CD4-positive, alpha-beta T cell treated with Interleukin-1 beta for 1 hour (primary cell): ENCODE measurements at regions not wholly inside any gene's neighbourhood (a gene's known extent, or its start where the extent isn't known, plus 50 kb on each side); places are given as distances from the start of the nearest gene placed in this dataset.
"Not testable (repeated sequence)": the region's sequence is repeated elsewhere in the genome, so short reads cannot be mapped to it uniquely, and the experiment has no call there.

Experiments used
- DNase-seq, 2 donors: peaks; one replicate each; pipeline ENCODE4 v3.0.0-alpha.2; 2020 to 2022

- DNase-seq: no peak
These were observed 1059.2 kb upstream of the LRRTM1 start for GRCh38 chr2:81363800-81364199.

GRCh38 chr2:81362468-81362867 is 1057.9 kb upstream of the LRRTM1 start:
- not testable (repeated sequence) for DNase-seq

- no peak for DNase-seq
These were observed 1050.9 kb upstream of the LRRTM1 start for GRCh38 chr2:81355436-81355835.

GRCh38 chr2:81334046-81334445 is 1029.5 kb upstream of the LRRTM1 start:
- DNase-seq: no peak

GRCh38 chr2:81328968-81329367 is 1024.4 kb upstream of the LRRTM1 start:
- DNase-seq: no peak

GRCh38 chr2:81327911-81328310 is 1023.4 kb upstream of the LRRTM1 start:
- no peak for DNase-seq

GRCh38 chr2:81324046-81324445 is 1019.5 kb upstream of the LRRTM1 start:
- DNase-seq: no peak

GRCh38 chr2:81304154-81304830 is 999.7 kb upstream of the LRRTM1 start:
- DNase-seq: no peak

- no peak for DNase-seq
These were observed 998.8 kb upstream of the LRRTM1 start for GRCh38 chr2:81303321-81303720.

GRCh38 chr2:81299841-81300240 is 995.3 kb upstream of the LRRTM1 start:
- DNase-seq: no peak

- no peak for DNase-seq
These were observed 986.3 kb upstream of the LRRTM1 start for GRCh38 chr2:81290846-81291245.

- no peak for DNase-seq
These were observed 978.5 kb upstream of the LRRTM1 start for GRCh38 chr2:81283081-81283480.

GRCh38 chr2:81282151-81282769 is 977.7 kb upstream of the LRRTM1 start:
- DNase-seq: no peak

GRCh38 chr2:81276595-81276994 is 972.0 kb upstream of the LRRTM1 start:
- no peak for DNase-seq

GRCh38 chr2:81266106-81266505 is 961.6 kb upstream of the LRRTM1 start:
- no peak for DNase-seq

GRCh38 chr2:81263989-81264388 is 959.4 kb upstream of the LRRTM1 start:
- no peak for DNase-seq

- DNase-seq: no peak
These were observed 955.8 kb upstream of the LRRTM1 start for GRCh38 chr2:81260320-81260719.

- DNase-seq: no peak
These were observed 945.7 kb upstream of the LRRTM1 start for GRCh38 chr2:81250270-81250669.

- no peak for DNase-seq
These were observed 944.6 kb upstream of the LRRTM1 start for GRCh38 chr2:81249152-81249551.

- DNase-seq: no peak
These were observed 943.1 kb upstream of the LRRTM1 start for GRCh38 chr2:81247648-81248047.

- no peak for DNase-seq
These were observed 937.9 kb upstream of the LRRTM1 start for GRCh38 chr2:81242501-81242900.

GRCh38 chr2:81238462-81238861 is 933.9 kb upstream of the LRRTM1 start:
- DNase-seq: no peak

GRCh38 chr2:81235601-81236000 is 931.0 kb upstream of the LRRTM1 start:
- no peak for DNase-seq

- DNase-seq: no peak
These were observed 930.2 kb upstream of the LRRTM1 start for GRCh38 chr2:81234711-81235110.

GRCh38 chr2:81225756-81226155 is 921.2 kb upstream of the LRRTM1 start:
- DNase-seq: no peak
